Stimulated activated CD4-positive, alpha-beta T cell treated with anti-CD3 and anti-CD28 coated beads, Interleukin-4, amount 100 ng/mL, for 48 hours (primary cell): ENCODE measurements at regions not wholly inside any gene's neighbourhood (a gene's known extent, or its start where the extent isn't known, plus 50 kb on each side); places are given as distances from the start of the nearest gene placed in this dataset.

Experiments used
- DNase-seq, 2 donors: peaks; one replicate each; pipeline ENCODE4 v3.0.0-alpha.2; 2020; ENCODE audit warnings: low read depth in 2 of 2

DNA sequence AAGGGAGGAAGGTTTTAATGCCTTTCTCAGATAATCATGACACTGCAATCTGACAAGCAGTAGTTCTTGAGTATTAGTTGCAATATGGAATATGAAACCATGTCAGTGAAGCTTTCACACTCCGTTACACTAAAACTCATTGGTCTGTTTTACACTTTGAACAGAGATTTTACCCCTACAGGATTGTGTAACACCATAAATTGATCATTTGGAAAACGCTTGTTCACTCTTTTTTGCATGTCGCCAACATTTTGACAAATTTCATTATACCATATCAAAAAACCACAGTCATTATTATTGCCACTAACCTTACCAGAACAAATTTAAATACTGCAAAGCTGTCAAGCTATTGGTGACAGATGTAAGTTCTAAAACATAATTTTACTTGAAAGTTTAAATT, 404.8 kb upstream of the THBS1 start:
- DNase-seq, result no peak

DNA sequence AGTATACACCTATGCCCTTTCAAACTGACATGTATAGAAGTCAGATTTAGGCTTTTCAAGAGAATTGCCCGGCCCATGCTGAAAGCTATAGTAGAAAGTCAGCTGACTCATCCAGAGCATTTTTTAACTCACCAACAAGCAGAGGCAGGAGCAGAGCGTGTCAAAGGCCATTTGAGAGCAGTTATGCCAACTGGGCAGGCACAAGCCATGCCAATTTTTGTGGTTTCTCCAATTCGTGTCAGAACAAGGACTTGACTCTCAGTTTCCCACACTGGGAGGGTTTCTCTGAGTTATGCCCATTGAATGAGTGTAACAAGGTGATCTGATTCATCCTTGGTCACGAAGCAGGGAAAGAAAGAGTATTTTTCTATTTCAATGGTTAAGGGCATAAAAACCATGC, 403.3 kb upstream of the THBS1 start:
- DNase-seq, result no peak

- DNase-seq, result no peak
These were observed 400.8 kb upstream of the THBS1 start for GRCh38 chr15:39180030-39180429.

DNA sequence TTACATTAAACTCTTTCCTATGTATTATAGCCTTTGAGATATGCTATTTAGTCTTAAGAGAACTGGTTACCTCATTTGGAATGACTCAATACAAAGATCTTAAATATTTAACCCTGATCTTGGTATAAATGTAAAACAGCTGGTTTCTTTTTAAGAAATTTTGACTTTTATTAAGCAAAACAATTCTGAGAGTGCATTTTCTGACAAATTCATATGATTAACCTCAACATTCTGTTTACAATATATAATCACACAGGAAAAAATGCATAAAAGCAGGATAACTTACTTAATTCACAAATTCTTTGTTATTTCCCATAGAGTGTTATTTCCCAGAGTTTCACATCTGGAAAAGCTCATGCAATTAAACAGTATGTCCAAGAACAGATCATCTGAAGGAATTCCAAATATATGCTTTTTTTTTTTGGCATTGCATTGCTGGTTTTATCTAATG, 400.4 kb upstream of the THBS1 start:
- no peak for DNase-seq

GRCh38 chr15:39181056-39181747, 399.7 kb upstream of the THBS1 start:
- DNase-seq, result no peak

GRCh38 chr15:39181940-39182339, 398.9 kb upstream of the THBS1 start:
- no peak for DNase-seq

- no peak for DNase-seq
These were observed 397.6 kb upstream of the THBS1 start for GRCh38 chr15:39183164-39183881.

- no peak for DNase-seq
These were observed 396.0 kb upstream of the THBS1 start for GRCh38 chr15:39184701-39185390.

DNA sequence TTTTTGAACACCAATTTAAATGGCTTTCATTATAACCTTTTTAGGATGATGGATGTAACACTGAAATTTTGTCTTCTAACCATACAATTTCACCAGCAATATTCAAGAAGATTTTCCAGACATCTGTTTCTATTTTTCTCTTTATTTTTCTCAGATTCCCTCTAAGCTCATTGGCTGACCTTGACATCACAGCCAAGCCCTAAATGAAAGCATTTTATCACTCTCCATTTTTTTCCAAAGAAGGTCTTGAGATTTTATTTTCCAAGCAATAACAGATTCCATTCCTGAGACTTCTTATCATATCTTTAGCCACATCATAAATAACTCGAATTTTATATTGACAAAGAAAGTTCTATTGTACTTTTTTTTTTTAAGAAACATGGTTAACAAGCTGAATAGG, 392.6 kb upstream of the THBS1 start:
- DNase-seq, result no peak

- DNase-seq, result no peak
These were observed 391.9 kb upstream of the THBS1 start for GRCh38 chr15:39188930-39189329.

GRCh38 chr15:39191871-39192291, 389.0 kb upstream of the THBS1 start:
- DNase-seq, result no peak

- DNase-seq, result no peak
These were observed 388.5 kb upstream of the THBS1 start for GRCh38 chr15:39192351-39192750.

- DNase-seq, result no peak
These were observed 387.8 kb upstream of the THBS1 start for GRCh38 chr15:39192979-39193560.

- DNase-seq, result no peak
These were observed 387.3 kb upstream of the THBS1 start for GRCh38 chr15:39193611-39194010.

GRCh38 chr15:39194106-39194830, 386.6 kb upstream of the THBS1 start:
- no peak for DNase-seq

- no peak for DNase-seq
These were observed 384.9 kb upstream of the THBS1 start for GRCh38 chr15:39195961-39196486.

GRCh38 chr15:39198044-39199000, 382.6 kb upstream of the THBS1 start:
- DNase-seq, result no peak

- DNase-seq, result no peak
These were observed 381.8 kb upstream of the THBS1 start for GRCh38 chr15:39199076-39199475.

DNA sequence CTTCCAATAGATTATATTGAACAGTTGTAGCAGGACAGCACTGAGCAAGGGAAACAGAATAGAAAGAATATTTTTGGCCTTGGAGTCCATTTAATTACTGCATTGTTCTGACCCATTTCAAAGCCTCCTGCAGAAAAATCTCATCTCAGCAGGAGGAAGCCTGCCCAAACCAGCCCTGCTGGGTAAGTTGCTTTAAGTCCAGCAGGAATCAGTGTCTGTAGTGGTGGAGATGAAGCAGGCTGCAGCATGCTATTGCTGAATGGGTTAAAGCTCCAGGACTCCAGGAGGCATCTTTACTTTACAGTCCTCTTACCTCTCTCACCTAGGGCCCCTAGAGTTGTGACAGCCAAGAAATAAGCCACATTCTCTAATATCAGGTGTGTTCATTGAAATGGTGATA, 380.3 kb upstream of the THBS1 start:
- DNase-seq, result no peak

- DNase-seq, result no peak
These were observed 378.2 kb upstream of the THBS1 start for GRCh38 chr15:39202641-39203040.
